Kidney epithelial cell (primary cell): ENCODE measurements at regions not wholly inside any gene's neighbourhood (a gene's known extent, or its start where the extent isn't known, plus 50 kb on each side); places are given as distances from the start of the nearest gene placed in this dataset.

Experiments used
- DNase-seq: peaks from one replicate; pipeline ENCODE4 v3.0.0-alpha.2; 2010; ENCODE audit warnings: low read depth
- H3K27me3 ChIP-seq: 2 replicates; pipeline ENCODE4 v1.6.0; 2011; ENCODE audit warnings: low read length; ENCODE audit not compliant: control insufficient read depth, insufficient read depth
- H3K36me3 ChIP-seq: 2 replicates; pipeline ENCODE4 v1.5.1; 2011; ENCODE audit warnings: low read length; ENCODE audit not compliant: control insufficient read depth, insufficient read depth
- H3K4me3 ChIP-seq: 2 replicates; pipeline ENCODE4 v1.5.1; 2011; ENCODE audit warnings: low read depth, mild to moderate bottlenecking, control low read depth, low read length
- TF ChIP-seq, protein P1 (sequence below): IDR thresholded peaks from 2 replicates; pipeline ENCODE4 v1.5.1; 2011; ENCODE audit warnings: mild to moderate bottlenecking, moderate library complexity, low read length, control low read depth, inconsistent platforms; ENCODE audit not compliant: insufficient read depth, poor library complexity, severe bottlenecking

DNA sequence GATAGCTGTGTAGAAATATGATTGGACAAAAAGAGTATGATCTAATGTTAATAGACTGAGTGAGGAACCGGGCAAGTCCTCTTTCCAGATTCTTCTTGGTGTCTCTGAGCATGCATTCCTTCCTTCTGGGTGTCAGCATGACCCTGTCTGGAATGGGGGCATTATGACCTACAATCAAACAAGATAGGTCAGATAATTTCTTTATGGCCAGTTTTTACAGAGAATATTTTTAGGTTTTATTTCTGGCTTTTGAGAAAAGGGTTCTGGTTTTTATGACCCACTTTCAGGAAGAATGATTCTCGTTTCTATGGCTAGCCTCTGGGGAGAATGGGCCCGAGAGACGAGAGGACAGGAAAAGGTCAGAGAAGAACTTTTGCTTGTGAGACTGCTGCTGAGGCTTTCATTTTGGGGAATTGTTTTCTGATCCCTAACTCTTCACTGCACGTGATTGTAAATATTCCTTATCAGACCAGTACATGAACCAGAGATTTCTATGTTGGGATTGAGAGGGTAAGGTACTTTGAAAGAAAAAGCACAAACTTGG is 383.8 kb downstream of the AASDHPPT start:
- Histone ChIP-seq H3K36me3 (no peaks in the 10 kb centered on the region), H3K27me3 (no peaks in the 10 kb centered on the region), H3K4me3 (no peak overlapping the region)
- TF ChIP-seq, protein P1, sequence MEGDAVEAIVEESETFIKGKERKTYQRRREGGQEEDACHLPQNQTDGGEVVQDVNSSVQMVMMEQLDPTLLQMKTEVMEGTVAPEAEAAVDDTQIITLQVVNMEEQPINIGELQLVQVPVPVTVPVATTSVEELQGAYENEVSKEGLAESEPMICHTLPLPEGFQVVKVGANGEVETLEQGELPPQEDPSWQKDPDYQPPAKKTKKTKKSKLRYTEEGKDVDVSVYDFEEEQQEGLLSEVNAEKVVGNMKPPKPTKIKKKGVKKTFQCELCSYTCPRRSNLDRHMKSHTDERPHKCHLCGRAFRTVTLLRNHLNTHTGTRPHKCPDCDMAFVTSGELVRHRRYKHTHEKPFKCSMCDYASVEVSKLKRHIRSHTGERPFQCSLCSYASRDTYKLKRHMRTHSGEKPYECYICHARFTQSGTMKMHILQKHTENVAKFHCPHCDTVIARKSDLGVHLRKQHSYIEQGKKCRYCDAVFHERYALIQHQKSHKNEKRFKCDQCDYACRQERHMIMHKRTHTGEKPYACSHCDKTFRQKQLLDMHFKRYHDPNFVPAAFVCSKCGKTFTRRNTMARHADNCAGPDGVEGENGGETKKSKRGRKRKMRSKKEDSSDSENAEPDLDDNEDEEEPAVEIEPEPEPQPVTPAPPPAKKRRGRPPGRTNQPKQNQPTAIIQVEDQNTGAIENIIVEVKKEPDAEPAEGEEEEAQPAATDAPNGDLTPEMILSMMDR = no peak
- DNase-seq = no peak

DNA sequence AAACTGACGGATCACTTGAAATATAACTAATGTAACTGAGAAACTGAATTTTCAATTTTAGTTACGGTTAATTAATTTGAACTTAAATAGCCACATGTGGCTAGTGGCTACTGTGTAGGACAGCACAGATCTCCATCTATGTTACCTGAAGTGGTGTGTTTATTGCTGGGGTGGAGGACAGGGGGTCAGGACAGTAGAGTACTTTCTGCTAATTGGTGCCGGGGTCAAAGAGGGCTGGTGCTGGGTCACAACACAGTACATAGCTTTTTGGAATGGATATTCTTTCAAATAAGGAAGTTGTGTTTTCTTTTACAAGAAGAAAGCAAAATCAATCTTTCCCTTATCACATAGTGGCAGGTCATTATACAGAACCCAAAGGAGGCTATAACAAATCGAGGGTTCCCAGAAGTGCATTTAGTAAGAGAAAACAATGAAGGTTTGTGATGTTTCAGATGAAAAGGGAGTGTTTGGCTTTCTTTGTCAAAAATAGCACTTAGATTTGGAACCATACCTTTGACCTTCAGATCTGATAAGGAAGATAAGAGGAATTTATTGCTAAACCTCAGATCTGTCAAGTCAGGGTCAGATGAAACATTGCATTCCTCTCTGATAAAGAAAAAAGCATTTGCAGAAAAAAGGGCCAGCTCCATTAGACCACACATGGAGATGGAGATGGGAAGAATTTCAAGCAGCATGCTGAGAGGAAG is 384.5 kb downstream of the AASDHPPT start:
- Histone ChIP-seq H3K27me3 (no peaks in the 10 kb centered on the region), H3K36me3 (no peaks in the 10 kb centered on the region), H3K4me3 (no peak overlapping the region)
- DNase-seq = no peak
- TF ChIP-seq, protein P1 = no peak

DNA sequence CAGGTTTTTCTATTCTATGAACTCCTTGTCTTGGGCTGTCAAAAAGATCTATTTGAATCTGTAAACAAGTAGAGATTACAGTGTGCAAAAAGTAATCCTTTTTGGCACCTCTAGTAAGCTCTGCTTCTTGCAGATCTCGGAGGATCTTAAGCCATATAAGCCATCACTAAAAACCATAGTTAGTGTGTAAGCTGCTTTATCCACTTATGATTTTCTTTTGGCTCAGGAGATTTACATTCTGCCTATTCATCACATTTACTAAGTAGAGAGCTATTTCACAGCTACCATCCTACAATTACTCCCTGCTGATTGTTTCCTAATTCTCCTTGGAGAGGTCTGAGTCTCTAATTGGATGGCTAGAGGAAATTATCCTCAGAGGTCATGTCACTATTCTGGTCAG is 385.7 kb downstream of the AASDHPPT start:
- TF ChIP-seq, protein P1 = no peak
- H3K27me3 ChIP-seq = no peaks in the 10 kb centered on the region
- no peak for DNase-seq
- no peaks in the 10 kb centered on the region for H3K36me3 ChIP-seq
- no peak overlapping the region for H3K4me3 ChIP-seq

DNA sequence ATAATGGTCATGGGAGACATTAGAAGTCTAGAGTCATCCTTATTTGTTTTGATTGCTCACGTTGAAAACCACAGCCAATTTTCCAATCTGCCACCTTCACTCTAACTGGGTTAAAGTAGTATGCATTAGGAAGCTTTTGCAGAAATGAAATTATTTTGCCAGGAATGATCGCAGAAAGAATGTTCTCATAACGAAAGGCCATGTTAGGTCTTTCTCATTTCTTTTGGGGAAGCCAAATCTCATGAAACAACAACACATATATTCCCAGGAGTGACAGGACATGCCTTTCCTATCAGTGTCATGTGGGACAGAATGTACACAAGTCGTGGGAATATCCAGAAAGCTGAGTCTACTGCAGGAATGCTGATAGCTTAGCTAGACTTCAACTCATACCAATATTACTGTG is 386.3 kb downstream of the AASDHPPT start:
- H3K36me3 ChIP-seq = no peaks in the 10 kb centered on the region
- TF ChIP-seq, protein P1 = no peak
- H3K27me3 ChIP-seq = no peaks in the 10 kb centered on the region
- no peak for DNase-seq
- H3K4me3 ChIP-seq = no peak overlapping the region

DNA sequence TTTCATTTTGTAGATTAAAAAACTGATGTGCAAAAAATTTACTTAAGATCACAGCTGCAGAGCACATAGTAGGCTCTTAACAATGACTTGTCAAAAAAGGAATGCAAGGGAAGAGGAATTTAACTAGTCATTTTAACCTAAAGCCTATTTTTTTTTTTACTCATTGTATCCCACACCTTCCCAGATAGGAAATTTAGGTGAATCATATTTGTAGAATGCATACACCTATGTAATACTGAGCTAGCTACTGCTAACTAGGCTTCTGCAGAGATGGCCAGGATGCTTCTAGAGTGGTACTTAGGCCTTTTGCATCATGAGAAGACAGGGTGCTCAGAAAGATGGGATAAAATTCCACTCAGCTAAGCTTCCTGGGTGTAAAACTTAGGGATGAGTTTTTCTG is 387.3 kb downstream of the AASDHPPT start:
- TF ChIP-seq, protein P1 = no peak
- DNase-seq = no peak
- no peak overlapping the region for H3K4me3 ChIP-seq
- no peaks in the 10 kb centered on the region for H3K27me3 ChIP-seq
- H3K36me3 ChIP-seq = no peaks in the 10 kb centered on the region

DNA sequence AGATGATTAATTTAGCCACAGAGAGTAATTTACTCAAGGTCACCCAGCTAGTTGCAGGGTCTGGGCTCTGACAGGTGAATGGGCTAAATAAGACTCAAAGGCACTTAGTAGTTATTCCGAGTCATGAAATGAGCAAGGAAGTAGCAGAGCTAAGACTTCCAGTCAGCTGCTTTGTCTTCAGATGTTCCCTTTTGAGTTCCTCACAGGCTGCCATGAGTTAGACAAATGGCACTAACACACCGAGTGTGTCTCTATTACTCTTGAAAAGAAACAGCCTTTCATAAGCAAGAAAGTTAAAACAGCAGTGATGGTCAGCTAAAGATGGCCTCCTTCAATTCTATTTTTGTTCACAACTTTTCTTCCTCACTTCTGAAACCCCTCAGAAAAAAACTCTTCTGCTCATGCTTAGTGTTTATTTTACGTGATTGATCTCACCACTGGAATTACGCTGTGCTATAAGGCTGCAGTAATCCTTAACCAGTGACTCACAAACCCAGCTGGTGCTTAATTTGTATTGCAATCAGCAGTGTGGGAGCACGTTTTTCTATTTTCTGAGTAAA is 389.1 kb downstream of the AASDHPPT start:
- Histone ChIP-seq H3K4me3 (no peak overlapping the region), H3K27me3 (no peaks in the 10 kb centered on the region), H3K36me3 (no peaks in the 10 kb centered on the region)
- TF ChIP-seq, protein P1 = no peak
- DNase-seq = peak; percentile 73
